ENCODE measurements at regions not wholly inside any gene's neighbourhood (a gene's known extent, or its start where the extent isn't known, plus 50 kb on each side); places are given as distances from the start of the nearest gene placed in this dataset.

DNA sequence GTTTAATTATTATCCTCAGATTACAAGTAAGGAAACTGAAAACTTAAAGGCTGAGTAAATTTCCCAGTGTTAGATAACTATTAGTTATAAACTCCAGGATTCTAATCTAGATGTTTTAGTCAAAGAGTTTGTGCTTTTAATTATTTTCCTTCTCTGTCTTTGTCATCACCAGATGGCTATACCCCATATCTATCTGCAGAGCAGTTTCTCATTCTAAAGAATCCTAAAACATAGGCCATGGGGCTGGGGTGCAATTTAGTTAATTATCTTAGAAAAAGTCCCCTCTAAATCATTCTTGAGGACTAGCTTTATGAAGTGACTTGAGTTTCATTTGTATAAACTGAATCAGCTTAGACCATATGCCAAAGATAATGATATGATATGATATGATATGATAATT, 556.3 kb upstream of the ANO5 start:
- DNase-seq (ENCODE audit: low read depth) = no peak
- TF ChIP-seq, protein P1, sequence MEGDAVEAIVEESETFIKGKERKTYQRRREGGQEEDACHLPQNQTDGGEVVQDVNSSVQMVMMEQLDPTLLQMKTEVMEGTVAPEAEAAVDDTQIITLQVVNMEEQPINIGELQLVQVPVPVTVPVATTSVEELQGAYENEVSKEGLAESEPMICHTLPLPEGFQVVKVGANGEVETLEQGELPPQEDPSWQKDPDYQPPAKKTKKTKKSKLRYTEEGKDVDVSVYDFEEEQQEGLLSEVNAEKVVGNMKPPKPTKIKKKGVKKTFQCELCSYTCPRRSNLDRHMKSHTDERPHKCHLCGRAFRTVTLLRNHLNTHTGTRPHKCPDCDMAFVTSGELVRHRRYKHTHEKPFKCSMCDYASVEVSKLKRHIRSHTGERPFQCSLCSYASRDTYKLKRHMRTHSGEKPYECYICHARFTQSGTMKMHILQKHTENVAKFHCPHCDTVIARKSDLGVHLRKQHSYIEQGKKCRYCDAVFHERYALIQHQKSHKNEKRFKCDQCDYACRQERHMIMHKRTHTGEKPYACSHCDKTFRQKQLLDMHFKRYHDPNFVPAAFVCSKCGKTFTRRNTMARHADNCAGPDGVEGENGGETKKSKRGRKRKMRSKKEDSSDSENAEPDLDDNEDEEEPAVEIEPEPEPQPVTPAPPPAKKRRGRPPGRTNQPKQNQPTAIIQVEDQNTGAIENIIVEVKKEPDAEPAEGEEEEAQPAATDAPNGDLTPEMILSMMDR (IDR thresholded peaks at IDR 0.05; ENCODE audit: low read depth, low read length, missing control alignments) = no peak

DNA sequence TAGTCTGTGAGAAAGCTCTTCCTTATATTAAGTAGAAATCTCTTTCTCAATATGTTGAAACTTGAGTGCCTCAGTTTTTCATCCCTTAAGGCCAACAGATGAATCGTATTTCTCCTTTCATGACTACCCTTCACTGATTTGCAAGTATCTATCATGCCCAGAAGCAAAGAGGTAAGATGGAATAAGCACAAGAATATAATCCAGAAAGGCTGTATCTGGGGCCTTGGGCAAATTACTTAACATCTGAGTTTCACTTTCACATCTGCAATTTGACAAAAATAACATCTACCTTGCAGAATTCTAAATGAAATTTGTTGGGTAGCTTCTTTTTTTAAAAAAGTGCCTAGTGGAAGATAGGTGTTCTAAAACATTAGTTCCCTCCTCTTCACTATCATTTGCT, 552.4 kb upstream of the ANO5 start:
- no peak for DNase-seq (ENCODE audit: low read depth)
- TF ChIP-seq, protein P1 (IDR thresholded peaks at IDR 0.05; ENCODE audit: low read depth, low read length, missing control alignments) = no peak
- H3K4me3 ChIP-seq (ENCODE audit: low read depth, low read length) = no peak overlapping the region

More for the DNA sequence above, 556.3 kb upstream of the ANO5 start:
- no peak overlapping the region for H3K4me3 ChIP-seq (ENCODE audit: low read depth, low read length)

DNA sequence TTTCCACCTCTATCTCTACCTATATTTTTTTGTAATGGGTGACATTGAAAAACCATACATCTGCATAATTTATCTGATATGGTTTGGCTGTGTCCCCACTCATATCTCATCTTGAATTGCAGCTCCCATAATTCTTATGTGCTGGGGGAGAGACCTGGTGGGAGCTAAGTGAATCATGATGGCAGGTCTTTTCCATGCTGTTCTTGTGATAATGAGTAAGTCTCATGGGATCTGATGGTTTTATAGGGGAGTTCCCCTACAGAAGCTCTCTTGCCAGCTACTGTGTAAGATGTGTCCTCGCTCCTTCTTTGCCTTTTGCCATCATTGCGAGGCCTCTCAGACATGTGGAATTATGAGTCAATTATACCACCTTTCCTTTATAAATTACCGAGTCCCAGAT, 551.0 kb upstream of the ANO5 start:
- DNase-seq (ENCODE audit: low read depth) = no peak
- TF ChIP-seq, protein P1 (IDR thresholded peaks at IDR 0.05; ENCODE audit: low read depth, low read length, missing control alignments) = no peak
- no peak overlapping the region for H3K4me3 ChIP-seq (ENCODE audit: low read depth, low read length)

DNA sequence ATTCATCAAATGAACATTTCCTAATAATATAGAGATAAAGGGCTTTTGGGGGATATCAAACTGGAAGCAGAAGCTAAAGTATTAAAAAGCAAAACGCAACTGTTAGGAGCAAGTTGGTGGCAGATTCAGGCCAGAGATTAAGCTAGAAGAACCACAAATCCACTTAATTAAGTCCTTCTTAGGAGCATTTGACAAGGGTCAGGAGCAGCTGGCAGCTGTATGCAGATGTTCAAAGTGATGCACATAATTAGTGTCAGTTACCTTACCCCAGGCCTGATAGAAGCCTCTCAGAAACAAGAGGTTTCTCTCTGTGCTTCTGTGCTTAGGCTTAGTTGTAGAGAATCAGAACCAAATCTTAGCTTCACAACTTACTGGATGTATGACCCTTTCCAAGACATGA, 546.5 kb upstream of the ANO5 start:
- TF ChIP-seq, protein P1 (IDR thresholded peaks at IDR 0.05; ENCODE audit: low read depth, low read length, missing control alignments) = no peak
- no peak for DNase-seq (ENCODE audit: low read depth)

DNA sequence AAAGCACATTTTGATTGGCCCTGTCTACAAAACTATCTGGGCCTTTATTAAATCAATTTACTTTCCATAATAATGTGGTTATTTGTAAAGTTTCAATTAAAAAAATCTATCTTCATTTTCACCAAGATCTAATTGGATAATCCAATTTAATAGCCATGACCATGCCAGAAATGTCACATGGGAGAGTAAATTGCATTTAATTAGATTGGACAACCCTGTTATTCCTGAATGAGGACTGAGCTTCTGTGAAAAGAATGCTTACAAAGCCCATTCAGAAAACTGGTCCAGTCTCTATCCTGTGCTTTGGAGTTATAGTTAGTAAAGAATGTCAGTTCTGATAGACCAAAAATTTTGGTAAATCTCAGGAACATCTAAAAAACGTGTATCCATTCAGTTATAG, 541.9 kb upstream of the ANO5 start:
- TF ChIP-seq, protein P1 (IDR thresholded peaks at IDR 0.05; ENCODE audit: low read depth, low read length, missing control alignments) = no peak
- no peak for DNase-seq (ENCODE audit: low read depth)
- H3K4me3 ChIP-seq (ENCODE audit: low read depth, low read length) = no peak overlapping the region

More for the DNA sequence above, 546.5 kb upstream of the ANO5 start:
- no peak overlapping the region for H3K4me3 ChIP-seq (ENCODE audit: low read depth, low read length)

DNA sequence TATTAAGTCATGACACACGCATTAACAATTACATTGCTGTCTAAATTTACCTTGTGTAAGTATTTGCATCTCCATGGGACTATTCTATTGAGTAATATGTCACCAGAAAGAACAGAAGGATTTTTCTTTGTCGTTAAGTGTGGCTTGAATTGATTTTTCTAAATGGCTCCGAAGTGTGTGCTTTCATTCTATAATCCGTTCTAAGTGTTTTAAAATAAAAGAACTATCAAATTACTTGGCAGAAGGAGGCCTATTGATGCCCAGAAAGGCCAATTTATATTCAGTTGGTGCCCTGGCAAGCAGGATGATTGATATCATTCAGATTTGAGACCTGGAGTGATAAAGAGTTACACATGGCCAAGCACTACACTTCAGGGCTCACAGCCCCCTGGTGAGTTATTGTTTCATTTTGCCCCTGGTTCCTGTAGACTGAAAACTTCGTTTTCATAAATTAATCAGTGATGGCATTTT, 538.9 kb upstream of the ANO5 start:
- no peak for DNase-seq (ENCODE audit: low read depth)
- TF ChIP-seq, protein P1 (IDR thresholded peaks at IDR 0.05; ENCODE audit: low read depth, low read length, missing control alignments) = no peak
- no peak overlapping the region for H3K4me3 ChIP-seq (ENCODE audit: low read depth, low read length)

DNA sequence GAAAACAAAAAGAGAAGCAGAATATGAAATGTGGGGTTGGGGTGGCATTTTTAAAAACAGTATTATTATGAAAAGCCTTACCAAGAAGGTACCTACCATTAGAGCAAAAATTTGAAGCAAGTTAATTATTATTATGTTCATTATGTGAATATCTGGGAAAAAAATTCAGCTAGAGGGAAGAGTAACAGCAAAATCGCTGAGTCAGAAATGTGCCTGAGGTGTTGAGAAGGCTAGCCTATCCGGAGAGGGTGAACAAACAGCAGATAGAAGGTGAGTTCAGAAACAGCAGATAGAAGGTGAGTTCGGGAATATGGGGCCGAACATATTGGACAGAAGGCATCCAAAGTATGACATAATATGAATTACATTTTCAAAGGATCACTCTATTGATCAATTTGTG, 536.8 kb upstream of the ANO5 start:
- DNase-seq (ENCODE audit: low read depth) = no peak
- TF ChIP-seq, protein P1 (IDR thresholded peaks at IDR 0.05; ENCODE audit: low read depth, low read length, missing control alignments) = no peak
- no peak overlapping the region for H3K4me3 ChIP-seq (ENCODE audit: low read depth, low read length)

Measured in GM12864 (cell line).